ENCODE measurements at regions not wholly inside any gene's neighbourhood (a gene's known extent, or its start where the extent isn't known, plus 50 kb on each side); places are given as distances from the start of the nearest gene placed in this dataset.

DNA sequence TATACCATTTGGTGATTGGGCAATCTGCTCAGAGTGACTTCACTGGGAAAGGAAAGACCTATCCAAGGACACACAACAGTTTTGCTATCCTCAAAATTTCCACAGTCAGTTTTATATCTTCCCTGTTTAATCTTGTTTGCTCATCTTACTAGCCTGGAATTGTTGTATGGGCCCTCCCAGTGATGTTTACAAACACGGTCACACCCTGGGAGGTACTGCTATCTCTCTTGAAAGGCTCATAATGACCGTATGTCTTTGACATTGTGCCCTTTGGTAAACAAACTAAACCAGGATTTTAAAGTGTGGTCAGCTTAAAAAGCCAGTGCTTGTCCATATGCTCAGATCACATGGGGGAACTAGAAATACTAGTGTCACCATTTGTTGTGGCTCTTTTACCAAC, 277.0 kb downstream of the CDH2 start:
- DNase-seq (ENCODE audit: low spot score): no peak
- Histone ChIP-seq H3K4ac (ENCODE audit: low read length) (no peak overlapping the region), H2BK120ac (ENCODE audit: low read depth, low read length) (no peak overlapping the region), H3K23ac (ENCODE audit: low read depth, low read length, poor library complexity) (no peak overlapping the region), H2BK12ac (ENCODE audit: low read length) (no peak overlapping the region), H3K36me3 (replicated peaks in 1 of 2; ENCODE audit: control insufficient read depth in 2 of 2, insufficient read depth in 2 of 2, low read length in 2 of 2) (no peaks in the 10 kb centered on the region), H3K4me2 (ENCODE audit: insufficient read depth, low read length, poor library complexity, severe bottlenecking) (no peak overlapping the region), H3K9ac (ENCODE audit: low read depth, low read length, poor library complexity) (no peak overlapping the region), H2BK15ac (ENCODE audit: low read length) (no peak overlapping the region), H2AFZ (ENCODE audit: low read length) (no peak overlapping the region), H2BK5ac (ENCODE audit: low read length) (no peak overlapping the region), H3K79me1 (ENCODE audit: low read depth, low read length) (no peaks in the 10 kb centered on the region), H3K14ac (ENCODE audit: low read length) (no peak overlapping the region), H3K4me1 (ENCODE audit: control insufficient read depth in 2 of 2, insufficient read depth in 1 of 2, low read depth in 1 of 2, low read length in 2 of 2) (peaks cover 0 to 1% of the 10 kb centered on the region in 2 donors), H3K9me3 (replicated peaks in 1 of 2; ENCODE audit: control insufficient read depth in 2 of 2, insufficient read depth in 1 of 2, low read depth in 1 of 2, low read length in 2 of 2) (no peaks in the 10 kb centered on the region), H3K27ac (replicated peaks; ENCODE audit: low read length) (no peak overlapping the region), H2AK5ac (ENCODE audit: low read depth, low read length) (no peak overlapping the region), H3K18ac (ENCODE audit: low read length) (no peak overlapping the region), H3K4me3 (ENCODE audit: low read length in 2 of 2) (no peak overlapping the region), H3K27me3 (ENCODE audit: control insufficient read depth in 3 of 3, insufficient read depth in 3 of 3, low read depth in 1 of 3, low read length in 3 of 3) (no peaks in the 10 kb centered on the region), H4K8ac (ENCODE audit: low read depth, low read length) (no peak overlapping the region), H4K91ac (ENCODE audit: low read depth, low read length, poor library complexity) (no peak overlapping the region)
- WGBS, 2 donors (ENCODE audit: extremely low coverage in 2 of 2, insufficient read length in 2 of 2, insufficient replicate concordance in 1 of 2): no CpG with 5 or more reads among the region's 2 CpGs

DNA sequence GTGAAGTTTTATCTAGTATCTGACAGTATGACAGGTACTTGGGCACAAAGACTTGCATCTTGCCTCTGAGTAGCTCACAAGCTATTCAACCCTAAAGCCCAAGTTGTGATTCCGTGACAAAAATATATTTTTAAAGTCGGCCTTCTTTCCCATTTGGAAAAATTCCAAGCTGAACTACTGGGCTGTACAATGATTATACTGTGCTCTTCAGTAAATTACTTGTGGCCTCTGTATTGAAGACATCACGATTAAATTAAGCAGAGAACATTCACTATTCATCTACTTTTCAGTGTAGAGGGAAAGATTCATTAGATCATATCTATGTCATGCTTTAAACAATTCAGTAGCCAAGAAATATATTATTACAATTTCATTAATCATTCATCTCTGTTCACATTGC, 282.2 kb downstream of the CDH2 start:
- H3K4me1 ChIP-seq (ENCODE audit: control insufficient read depth in 2 of 2, insufficient read depth in 1 of 2, low read depth in 1 of 2, low read length in 2 of 2): peaks cover 0 to 1% of the 10 kb centered on the region in 2 donors
- H3K9me3 ChIP-seq (replicated peaks in 1 of 2; ENCODE audit: control insufficient read depth in 2 of 2, insufficient read depth in 1 of 2, low read depth in 1 of 2, low read length in 2 of 2): no peaks in the 10 kb centered on the region
- H4K8ac ChIP-seq (ENCODE audit: low read depth, low read length): no peak overlapping the region
- H2BK12ac ChIP-seq (ENCODE audit: low read length): no peak overlapping the region
- WGBS, 2 donors (ENCODE audit: extremely low coverage in 2 of 2, insufficient read length in 2 of 2, insufficient replicate concordance in 1 of 2): no CpG with 5 or more reads among the region's 3 CpGs
- no peak overlapping the region for H2BK120ac ChIP-seq (ENCODE audit: low read depth, low read length)
- no peak overlapping the region for H2AFZ ChIP-seq (ENCODE audit: low read length)
- no peak overlapping the region for H2BK15ac ChIP-seq (ENCODE audit: low read length)
- H3K23ac ChIP-seq (ENCODE audit: low read depth, low read length, poor library complexity): no peak overlapping the region
- no peak overlapping the region for H3K4me2 ChIP-seq (ENCODE audit: insufficient read depth, low read length, poor library complexity, severe bottlenecking)
- H4K91ac ChIP-seq (ENCODE audit: low read depth, low read length, poor library complexity): no peak overlapping the region
- no peak overlapping the region for H3K4ac ChIP-seq (ENCODE audit: low read length)
- no peak overlapping the region for H3K14ac ChIP-seq (ENCODE audit: low read length)
- H2AK5ac ChIP-seq (ENCODE audit: low read depth, low read length): no peak overlapping the region
- no peak overlapping the region for H3K18ac ChIP-seq (ENCODE audit: low read length)
- no peak overlapping the region for H3K27ac ChIP-seq (replicated peaks; ENCODE audit: low read length)
- no peak for DNase-seq (ENCODE audit: low spot score)
- no peaks in the 10 kb centered on the region for H3K36me3 ChIP-seq (replicated peaks in 1 of 2; ENCODE audit: control insufficient read depth in 2 of 2, insufficient read depth in 2 of 2, low read length in 2 of 2)
- H3K4me3 ChIP-seq (ENCODE audit: low read length in 2 of 2): no peak overlapping the region
- H2BK5ac ChIP-seq (ENCODE audit: low read length): no peak overlapping the region
- no peaks in the 10 kb centered on the region for H3K79me1 ChIP-seq (ENCODE audit: low read depth, low read length)
- no peaks in the 10 kb centered on the region for H3K27me3 ChIP-seq (ENCODE audit: control insufficient read depth in 3 of 3, insufficient read depth in 3 of 3, low read depth in 1 of 3, low read length in 3 of 3)
- no peak overlapping the region for H3K9ac ChIP-seq (ENCODE audit: low read depth, low read length, poor library complexity)

DNA sequence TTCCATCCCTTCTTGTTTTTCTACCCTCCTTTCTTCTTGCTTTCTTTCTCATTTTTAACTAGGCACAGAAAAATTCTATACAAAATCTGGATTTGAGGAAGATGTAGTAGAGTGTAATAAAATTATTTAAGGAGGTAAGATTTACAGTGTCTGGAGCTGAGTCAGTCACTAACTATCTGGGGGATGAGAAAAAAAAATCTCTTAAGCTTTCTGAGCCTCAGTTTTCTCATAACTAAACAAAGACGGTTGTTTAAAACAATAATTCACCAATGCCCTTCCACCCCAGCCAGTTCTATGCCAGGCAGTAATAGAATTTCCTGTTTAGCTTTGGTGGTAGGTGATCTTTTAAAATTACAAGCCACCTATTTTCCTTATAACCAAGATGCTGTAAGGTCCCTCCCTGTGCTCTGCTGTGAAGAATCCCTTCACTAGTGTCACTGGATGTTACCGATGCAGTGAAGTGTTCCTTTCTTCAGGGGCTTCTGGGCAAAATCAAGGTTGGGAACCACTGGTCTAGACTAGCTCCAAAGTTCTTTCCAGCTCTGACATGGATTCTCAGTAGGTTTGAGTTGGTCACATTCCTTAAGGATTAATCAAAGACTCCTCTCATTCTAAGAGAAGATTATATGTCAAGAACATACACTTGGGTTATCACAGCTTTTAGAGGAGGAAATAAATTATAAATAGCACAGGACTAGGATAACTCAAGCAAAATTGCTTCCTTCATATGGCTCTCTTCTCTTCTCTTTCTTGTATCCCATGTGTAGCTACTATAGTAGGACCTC, 289.0 kb downstream of the CDH2 start:
- H2BK15ac ChIP-seq (ENCODE audit: low read length): no peak overlapping the region
- no peak overlapping the region for H4K8ac ChIP-seq (ENCODE audit: low read depth, low read length)
- no peaks in the 10 kb centered on the region for H3K4me1 ChIP-seq (ENCODE audit: control insufficient read depth in 2 of 2, insufficient read depth in 1 of 2, low read depth in 1 of 2, low read length in 2 of 2)
- H3K9me3 ChIP-seq (replicated peaks in 1 of 2; ENCODE audit: control insufficient read depth in 2 of 2, insufficient read depth in 1 of 2, low read depth in 1 of 2, low read length in 2 of 2): no peaks in the 10 kb centered on the region
- no peak overlapping the region for H2BK5ac ChIP-seq (ENCODE audit: low read length)
- H4K91ac ChIP-seq (ENCODE audit: low read depth, low read length, poor library complexity): no peak overlapping the region
- no peaks in the 10 kb centered on the region for H3K36me3 ChIP-seq (replicated peaks in 1 of 2; ENCODE audit: control insufficient read depth in 2 of 2, insufficient read depth in 2 of 2, low read length in 2 of 2)
- H3K79me1 ChIP-seq (ENCODE audit: low read depth, low read length): no peaks in the 10 kb centered on the region
- H3K4me3 ChIP-seq (ENCODE audit: low read length in 2 of 2): no peak overlapping the region
- H3K14ac ChIP-seq (ENCODE audit: low read length): no peak overlapping the region
- no peak overlapping the region for H3K18ac ChIP-seq (ENCODE audit: low read length)
- DNase-seq (ENCODE audit: low spot score): no peak
- no peak overlapping the region for H2BK120ac ChIP-seq (ENCODE audit: low read depth, low read length)
- H2AFZ ChIP-seq (ENCODE audit: low read length): no peak overlapping the region
- no peak overlapping the region for H3K9ac ChIP-seq (ENCODE audit: low read depth, low read length, poor library complexity)
- no CpG with 5 or more reads among the region's 2 CpGs for WGBS, 2 donors (ENCODE audit: extremely low coverage in 2 of 2, insufficient read length in 2 of 2, insufficient replicate concordance in 1 of 2)
- H3K4me2 ChIP-seq (ENCODE audit: insufficient read depth, low read length, poor library complexity, severe bottlenecking): no peak overlapping the region
- no peak overlapping the region for H3K23ac ChIP-seq (ENCODE audit: low read depth, low read length, poor library complexity)
- H2AK5ac ChIP-seq (ENCODE audit: low read depth, low read length): no peak overlapping the region
- H3K4ac ChIP-seq (ENCODE audit: low read length): no peak overlapping the region
- H2BK12ac ChIP-seq (ENCODE audit: low read length): no peak overlapping the region
- H3K27ac ChIP-seq (replicated peaks; ENCODE audit: low read length): no peak overlapping the region
- no peaks in the 10 kb centered on the region for H3K27me3 ChIP-seq (ENCODE audit: control insufficient read depth in 3 of 3, insufficient read depth in 3 of 3, low read depth in 1 of 3, low read length in 3 of 3)

DNA sequence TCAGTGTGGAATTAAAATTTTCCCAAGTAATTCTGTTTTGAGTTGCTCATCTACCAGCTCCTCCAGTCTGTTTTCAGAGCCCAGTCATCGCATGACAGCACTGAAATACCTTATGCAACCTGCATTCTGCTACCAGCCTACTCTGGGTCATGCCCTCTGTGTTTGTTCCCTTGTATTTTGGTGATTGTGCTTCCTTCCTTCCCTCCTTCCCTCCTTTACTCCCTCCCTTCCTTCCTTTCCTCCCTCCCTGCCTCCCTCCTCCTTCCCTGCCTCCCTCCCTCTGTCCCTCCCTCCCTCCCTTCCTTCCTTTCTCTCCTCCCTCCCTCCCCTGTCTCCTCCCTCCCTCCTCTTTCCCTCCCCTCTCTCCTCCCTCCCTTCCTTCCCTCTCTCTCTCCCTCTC, 289.6 kb downstream of the CDH2 start:
- Histone ChIP-seq H3K23ac (ENCODE audit: low read depth, low read length, poor library complexity) (no peak overlapping the region), H3K14ac (ENCODE audit: low read length) (no peak overlapping the region), H3K36me3 (replicated peaks in 1 of 2; ENCODE audit: control insufficient read depth in 2 of 2, insufficient read depth in 2 of 2, low read length in 2 of 2) (no peaks in the 10 kb centered on the region), H2BK5ac (ENCODE audit: low read length) (no peak overlapping the region), H3K9ac (ENCODE audit: low read depth, low read length, poor library complexity) (no peak overlapping the region), H3K4me2 (ENCODE audit: insufficient read depth, low read length, poor library complexity, severe bottlenecking) (no peak overlapping the region), H3K27me3 (ENCODE audit: control insufficient read depth in 3 of 3, insufficient read depth in 3 of 3, low read depth in 1 of 3, low read length in 3 of 3) (no peaks in the 10 kb centered on the region), H2BK120ac (ENCODE audit: low read depth, low read length) (no peak overlapping the region), H3K9me3 (replicated peaks in 1 of 2; ENCODE audit: control insufficient read depth in 2 of 2, insufficient read depth in 1 of 2, low read depth in 1 of 2, low read length in 2 of 2) (no peaks in the 10 kb centered on the region), H4K8ac (ENCODE audit: low read depth, low read length) (no peak overlapping the region), H3K4me3 (ENCODE audit: low read length in 2 of 2) (no peak overlapping the region), H3K4ac (ENCODE audit: low read length) (no peak overlapping the region), H2BK12ac (ENCODE audit: low read length) (no peak overlapping the region), H2AFZ (ENCODE audit: low read length) (peak overlapping the region; percentile 4), H2AK5ac (ENCODE audit: low read depth, low read length) (no peak overlapping the region), H3K79me1 (ENCODE audit: low read depth, low read length) (no peaks in the 10 kb centered on the region), H3K4me1 (ENCODE audit: control insufficient read depth in 2 of 2, insufficient read depth in 1 of 2, low read depth in 1 of 2, low read length in 2 of 2) (peaks cover 0 to 2% of the 10 kb centered on the region in 2 donors), H3K27ac (replicated peaks; ENCODE audit: low read length) (no peak overlapping the region), H4K91ac (ENCODE audit: low read depth, low read length, poor library complexity) (no peak overlapping the region), H2BK15ac (ENCODE audit: low read length) (no peak overlapping the region), H3K18ac (ENCODE audit: low read length) (no peak overlapping the region)
- WGBS, 2 donors (ENCODE audit: extremely low coverage in 2 of 2, insufficient read length in 2 of 2, insufficient replicate concordance in 1 of 2): no CpG with 5 or more reads among the region's 1 CpG
- DNase-seq (ENCODE audit: low spot score): no peak

Data from neuronal stem cell (in vitro differentiated cells).